H9 (cell line): ENCODE measurements at regions not wholly inside any gene's neighbourhood (a gene's known extent, or its start where the extent isn't known, plus 50 kb on each side); places are given as distances from the start of the nearest gene placed in this dataset.

Experiments used
- DNase-seq: peaks from one replicate; pipeline ENCODE4 v3.0.0-alpha.2; 2017
- H2AFZ ChIP-seq: one replicate; pipeline ENCODE4 v1.6.1; 2013; ENCODE audit warnings: mild to moderate bottlenecking, low read length, control low read depth, moderate library complexity
- H2AK5ac ChIP-seq: 2 replicates; pipeline ENCODE4 v1.6.1; 2013; ENCODE audit warnings: low read length, control low read depth, mixed read lengths; ENCODE audit not compliant: insufficient read length
- H2BK120ac ChIP-seq: one replicate; pipeline ENCODE4 v1.6.1; 2013; ENCODE audit warnings: low read depth, mild to moderate bottlenecking, low read length, control low read depth, inconsistent platforms; ENCODE audit not compliant: poor library complexity, severe bottlenecking
- H2BK12ac ChIP-seq: 2 replicates; pipeline ENCODE4 v1.6.1; 2013; ENCODE audit warnings: low read length, control low read depth, mixed read lengths, low read depth; ENCODE audit not compliant: insufficient read length
- H2BK15ac ChIP-seq: 2 replicates; pipeline ENCODE4 v1.6.1; 2013; ENCODE audit warnings: low read depth, low read length, control low read depth
- H2BK20ac ChIP-seq: one replicate; pipeline ENCODE4 v1.6.1; 2013; ENCODE audit warnings: low read depth, mild to moderate bottlenecking, low read length, control low read depth, inconsistent platforms; ENCODE audit not compliant: poor library complexity, severe bottlenecking
- H2BK5ac ChIP-seq: 2 replicates; pipeline ENCODE4 v1.6.1; 2013; ENCODE audit warnings: low read length, control low read depth, mixed read lengths; ENCODE audit not compliant: insufficient read length
- H3K14ac ChIP-seq: 2 replicates; pipeline ENCODE4 v1.6.1; 2013; ENCODE audit warnings: low read length, control low read depth; ENCODE audit not compliant: insufficient read depth
- H3K18ac ChIP-seq: 2 replicates; pipeline ENCODE4 v1.6.1; 2013; ENCODE audit warnings: low read depth, mild to moderate bottlenecking, mixed read lengths, low read length, control low read depth; ENCODE audit not compliant: insufficient read length
- H3K23ac ChIP-seq: 2 replicates; pipeline ENCODE4 v1.6.1; 2013; ENCODE audit warnings: low read length, control low read depth, mixed read lengths, low read depth; ENCODE audit not compliant: insufficient read length
- H3K23me2 ChIP-seq: 2 replicates; pipeline ENCODE4 v1.6.1; 2013; ENCODE audit warnings: low read depth, mild to moderate bottlenecking, mixed read lengths, low read length, control low read depth; ENCODE audit not compliant: insufficient read length, poor library complexity, severe bottlenecking
- H3K27ac ChIP-seq: 2 replicates; pipeline ENCODE4 v1.5.1; 2013; ENCODE audit warnings: low read length, control low read depth, mixed read lengths, low read depth; ENCODE audit not compliant: insufficient read length
- H3K27me3 ChIP-seq: 2 replicates; pipeline ENCODE4 v1.6.1; 2013; ENCODE audit warnings: low read length, control low read depth, inconsistent platforms; ENCODE audit not compliant: insufficient read depth
- H3K4ac ChIP-seq: 2 replicates; pipeline ENCODE4 v1.6.1; 2013; ENCODE audit warnings: low read depth, mild to moderate bottlenecking, control low read depth, inconsistent platforms, low read length, moderate library complexity
- H3K4me1 ChIP-seq: 2 replicates; pipeline ENCODE4 v1.6.1; 2013; ENCODE audit warnings: low read length, control low read depth, inconsistent platforms; ENCODE audit not compliant: insufficient read depth
- H3K4me2 ChIP-seq: 2 replicates; pipeline ENCODE4 v1.6.1; 2013; ENCODE audit warnings: low read length, control low read depth, mixed read lengths; ENCODE audit not compliant: insufficient read length, insufficient read depth
- H3K56ac ChIP-seq: 2 replicates; pipeline ENCODE4 v1.6.1; 2013; ENCODE audit warnings: low read depth, mild to moderate bottlenecking, mixed read lengths, low read length, control low read depth; ENCODE audit not compliant: insufficient read length
- H3K79me1 ChIP-seq: 2 replicates; pipeline ENCODE4 v1.6.1; 2013; ENCODE audit warnings: low read depth, mild to moderate bottlenecking, moderate library complexity, low read length, control low read depth, inconsistent platforms; ENCODE audit not compliant: insufficient read depth, poor library complexity, severe bottlenecking
- H3K79me2 ChIP-seq: 2 replicates; pipeline ENCODE4 v1.6.1; 2013; ENCODE audit warnings: low read length, control low read depth, inconsistent platforms; ENCODE audit not compliant: insufficient read depth
- H3K9ac ChIP-seq: 2 replicates; pipeline ENCODE4 v1.6.1; 2013; ENCODE audit warnings: low read length, control low read depth, mixed read lengths; ENCODE audit not compliant: insufficient read length; ENCODE audit errors: extremely low read depth
- H3K9me3 ChIP-seq: one replicate; pipeline ENCODE4 v1.6.1; 2013; ENCODE audit warnings: low read depth, low read length, inconsistent platforms; ENCODE audit not compliant: control insufficient read depth
- H3T11ph ChIP-seq: one replicate; pipeline ENCODE4 v1.6.1; 2013; ENCODE audit warnings: mild to moderate bottlenecking, low read length, control low read depth, inconsistent platforms
- H4K20me1 ChIP-seq: one replicate; pipeline ENCODE4 v1.6.1; 2013; ENCODE audit not compliant: control insufficient read depth, insufficient read length, insufficient read depth
- H4K5ac ChIP-seq: 2 replicates; pipeline ENCODE4 v1.6.1; 2013; ENCODE audit warnings: low read depth, mild to moderate bottlenecking, mixed read lengths, low read length, control low read depth; ENCODE audit not compliant: insufficient read length
- H4K8ac ChIP-seq: replicated peaks from 2 replicates; pipeline ENCODE4 v1.6.1; 2013; ENCODE audit warnings: low read length, control low read depth, mixed read lengths, low read depth; ENCODE audit not compliant: insufficient read length
- H4K91ac ChIP-seq: 2 replicates; pipeline ENCODE4 v1.6.1; 2013; ENCODE audit warnings: low read depth, mild to moderate bottlenecking, moderate library complexity, mixed read lengths, low read length, control low read depth; ENCODE audit not compliant: insufficient read length
- H3K27ac Mint-ChIP-seq, 3 experiments: 2 replicates in 2 of 3; 3 replicates in 1 of 3; pipeline ENCODE4 v1.8.0; 2020 to 2021; ENCODE audit warnings: mixed read lengths in 3 of 3, mild to moderate bottlenecking in 1 of 3, moderate library complexity in 1 of 3
- H3K27me3 Mint-ChIP-seq: 2 replicates; pipeline ENCODE4 v1.8.0; 2021; ENCODE audit warnings: low read depth, mild to moderate bottlenecking, moderate library complexity, mixed read lengths
- H3K36me3 Mint-ChIP-seq, 3 experiments: 2 replicates in 2 of 3; 3 replicates in 1 of 3; pipeline ENCODE4 v1.8.0; 2020 to 2021; ENCODE audit warnings: low read depth in 3 of 3, mixed read lengths in 3 of 3; ENCODE audit not compliant: insufficient read depth in 1 of 3
- H3K4me1 Mint-ChIP-seq, 2 experiments: 2 replicates each; pipeline ENCODE4 v1.8.0; 2020; ENCODE audit warnings: mixed read lengths in 2 of 2
- H3K4me3 Mint-ChIP-seq, 2 experiments: 2 replicates in 1 of 2; 3 replicates in 1 of 2; pipeline ENCODE4 v1.8.0; 2020 to 2021; ENCODE audit warnings: mild to moderate bottlenecking in 2 of 2, mixed read lengths in 2 of 2, moderate library complexity in 1 of 2
- H3K9me3 Mint-ChIP-seq, 2 experiments: 2 replicates in 1 of 2; 3 replicates in 1 of 2; pipeline ENCODE4 v1.8.0; 2020; ENCODE audit warnings: mild to moderate bottlenecking in 2 of 2, mixed read lengths in 2 of 2, moderate library complexity in 1 of 2
- WGBS: extraction: QIAGEN DNeasy Blood & Tissue Kit; methylation state at CpG from one replicate; pipeline ENCODE4 v1.1.7; 2013; ENCODE audit warnings: missing lambda C conversion rate, low lambda C conversion rate, mixed read lengths; ENCODE audit not compliant: insufficient read length; ENCODE audit errors: extremely low coverage; 5-methylcytosine and 5-hydroxymethylcytosine counted together
- TF ChIP-seq, protein P1 (sequence below): fragments of 200-600 bp; sonication (generic); conservative IDR thresholded peaks from 3 replicates; pipeline ENCODE4 v1.8.0; 2021; ENCODE audit warnings: antibody characterized with exemption, mild to moderate bottlenecking

DNA sequence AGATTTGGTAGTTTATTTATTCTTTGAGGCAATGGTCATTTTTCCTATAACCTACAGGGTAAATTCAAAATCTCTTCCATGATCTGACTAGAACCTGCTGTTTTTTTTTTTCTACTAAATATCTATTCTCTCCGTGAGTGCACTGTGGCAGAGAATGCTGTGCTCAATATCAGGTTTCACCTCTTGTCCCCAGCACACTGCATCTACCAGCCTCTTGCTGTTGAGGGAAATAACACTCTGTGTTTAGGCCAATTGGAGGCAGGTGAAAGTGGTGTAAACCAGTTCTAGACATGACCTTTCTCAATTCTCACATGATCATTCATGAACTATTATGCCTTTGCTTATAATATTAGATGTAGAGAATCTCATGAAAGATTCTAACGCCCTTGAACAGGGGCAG lies 2365.9 kb downstream of the MAT2B start:
- H3K4ac ChIP-seq = no peak overlapping the region
- no peak overlapping the region for H3K4me3 Mint-ChIP-seq

More for the DNA sequence above, 2365.9 kb downstream of the MAT2B start:
- no peaks in the 10 kb centered on the region for H3K79me2 ChIP-seq
- no peaks in the 10 kb centered on the region for H3K27me3 Mint-ChIP-seq
- TF ChIP-seq, protein P1, sequence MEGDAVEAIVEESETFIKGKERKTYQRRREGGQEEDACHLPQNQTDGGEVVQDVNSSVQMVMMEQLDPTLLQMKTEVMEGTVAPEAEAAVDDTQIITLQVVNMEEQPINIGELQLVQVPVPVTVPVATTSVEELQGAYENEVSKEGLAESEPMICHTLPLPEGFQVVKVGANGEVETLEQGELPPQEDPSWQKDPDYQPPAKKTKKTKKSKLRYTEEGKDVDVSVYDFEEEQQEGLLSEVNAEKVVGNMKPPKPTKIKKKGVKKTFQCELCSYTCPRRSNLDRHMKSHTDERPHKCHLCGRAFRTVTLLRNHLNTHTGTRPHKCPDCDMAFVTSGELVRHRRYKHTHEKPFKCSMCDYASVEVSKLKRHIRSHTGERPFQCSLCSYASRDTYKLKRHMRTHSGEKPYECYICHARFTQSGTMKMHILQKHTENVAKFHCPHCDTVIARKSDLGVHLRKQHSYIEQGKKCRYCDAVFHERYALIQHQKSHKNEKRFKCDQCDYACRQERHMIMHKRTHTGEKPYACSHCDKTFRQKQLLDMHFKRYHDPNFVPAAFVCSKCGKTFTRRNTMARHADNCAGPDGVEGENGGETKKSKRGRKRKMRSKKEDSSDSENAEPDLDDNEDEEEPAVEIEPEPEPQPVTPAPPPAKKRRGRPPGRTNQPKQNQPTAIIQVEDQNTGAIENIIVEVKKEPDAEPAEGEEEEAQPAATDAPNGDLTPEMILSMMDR = no peak
- H3T11ph ChIP-seq = no peak overlapping the region
- H4K8ac ChIP-seq = no peak overlapping the region
- DNase-seq = no peak
- no peaks in the 10 kb centered on the region for H3K9me3 Mint-ChIP-seq
- no peaks in the 10 kb centered on the region for H3K9me3 ChIP-seq
- H2AK5ac ChIP-seq = no peak overlapping the region
- no peak overlapping the region for H3K56ac ChIP-seq
- H3K18ac ChIP-seq = no peak overlapping the region
- no peak overlapping the region for H2BK15ac ChIP-seq
- no peaks in the 10 kb centered on the region for H3K36me3 Mint-ChIP-seq
- H2BK5ac ChIP-seq = no peak overlapping the region
- no peaks in the 10 kb centered on the region for H3K79me1 ChIP-seq
- no peak overlapping the region for H4K5ac ChIP-seq
- H3K14ac ChIP-seq = no peak overlapping the region
- no peak overlapping the region for H3K23ac ChIP-seq
- H2BK12ac ChIP-seq = no peak overlapping the region
- H2BK120ac ChIP-seq = no peak overlapping the region
- no peaks in the 10 kb centered on the region for H3K27me3 ChIP-seq
- H3K4me1 ChIP-seq = no peaks in the 10 kb centered on the region
- H3K4me1 Mint-ChIP-seq = peaks cover 0 to 4% of the 10 kb centered on the region in 2 experiments; a peak in 2 of 4 replicates
- no CpG with 5 or more reads among the region's 2 CpGs for WGBS
- H2BK20ac ChIP-seq = no peak overlapping the region
- no peak overlapping the region for H3K27ac ChIP-seq
- H3K4me2 ChIP-seq = no peak overlapping the region
- no peak overlapping the region for H3K9ac ChIP-seq
- H4K91ac ChIP-seq = no peak overlapping the region
- no peaks in the 10 kb centered on the region for H4K20me1 ChIP-seq
- H2AFZ ChIP-seq = no peak overlapping the region
- H3K27ac Mint-ChIP-seq = no peak overlapping the region
- no peaks in the 10 kb centered on the region for H3K23me2 ChIP-seq
